OCI-M1 (cell line): ENCODE measurements at regions not wholly inside any gene's neighbourhood (a gene's known extent, or its start where the extent isn't known, plus 50 kb on each side); places are given as distances from the start of the nearest gene placed in this dataset.
"Not testable (repeated sequence)": the region's sequence is repeated elsewhere in the genome, so short reads cannot be mapped to it uniquely, and the experiment has no call there.

Source experiments
- DNase-seq: peaks from one replicate; lab custom pipeline; 2025; lab: John Stamatoyannopoulos, UW

GRCh38 chr10:90028312-90028711 lies 326.9 kb downstream of the KIF20B start:
- peak; percentile 27 for DNase-seq

GRCh38 chr10:90031776-90032175 lies 330.4 kb downstream of the KIF20B start:
- DNase-seq, result no peak

- peak; percentile 24 for DNase-seq
Observed at GRCh38 chr10:90032519-90032918, 331.1 kb downstream of the KIF20B start.

GRCh38 chr10:90034862-90035261 lies 333.5 kb downstream of the KIF20B start:
- not testable (repeated sequence) for DNase-seq

GRCh38 chr10:90041585-90041984 lies 340.2 kb downstream of the KIF20B start:
- no peak for DNase-seq

GRCh38 chr10:90042075-90042474 lies 340.7 kb downstream of the KIF20B start:
- no peak for DNase-seq

GRCh38 chr10:90047243-90047729 lies 345.9 kb downstream of the KIF20B start:
- peak; percentile 32 for DNase-seq

GRCh38 chr10:90051053-90051452 lies 349.7 kb downstream of the KIF20B start:
- no peak for DNase-seq

GRCh38 chr10:90051474-90051873 lies 350.1 kb downstream of the KIF20B start:
- no peak for DNase-seq

GRCh38 chr10:90062786-90063185 lies 361.4 kb downstream of the KIF20B start:
- no peak for DNase-seq

- no peak for DNase-seq
Observed at GRCh38 chr10:90064295-90064694, 362.9 kb downstream of the KIF20B start.

- DNase-seq, result no peak
Observed at GRCh38 chr10:90066435-90066834, 365.0 kb downstream of the KIF20B start.

GRCh38 chr10:90075995-90076394 lies 374.6 kb downstream of the KIF20B start:
- no peak for DNase-seq

- no peak for DNase-seq
Observed at GRCh38 chr10:90079819-90080218, 378.4 kb downstream of the KIF20B start.

GRCh38 chr10:90086606-90087190 lies 385.3 kb downstream of the KIF20B start:
- not testable (repeated sequence) for DNase-seq

GRCh38 chr10:90087197-90088023 lies 386.0 kb downstream of the KIF20B start:
- DNase-seq, result peak; percentile 84

GRCh38 chr10:90088024-90088317 lies 386.6 kb downstream of the KIF20B start:
- no peak for DNase-seq

- no peak for DNase-seq
Observed at GRCh38 chr10:90089719-90090118, 388.3 kb downstream of the KIF20B start.

- DNase-seq, result no peak
Observed at GRCh38 chr10:90096196-90096595, 394.8 kb downstream of the KIF20B start.

- not testable (repeated sequence) for DNase-seq
Observed at GRCh38 chr10:90107581-90107980, 406.2 kb downstream of the KIF20B start.

GRCh38 chr10:90111671-90112070 lies 410.3 kb downstream of the KIF20B start:
- DNase-seq, result no peak

- no peak for DNase-seq
Observed at GRCh38 chr10:90112681-90113080, 411.3 kb downstream of the KIF20B start.

- DNase-seq, result not testable (repeated sequence)
Observed at GRCh38 chr10:90118567-90118966, 417.2 kb downstream of the KIF20B start.
